K562 (cell line): ENCODE measurements at regions not wholly inside any gene's neighbourhood (a gene's known extent, or its start where the extent isn't known, plus 50 kb on each side); places are given as distances from the start of the nearest gene placed in this dataset.

Experiments
- ATAC-seq: fragments of 200-7000 bp; cut with Tn5 transposase; 3 replicates; pipeline ENCODE4 v1.9.1; 2020; ENCODE audit warnings: moderate library complexity
- BruUV-seq: library from RNA; stranded (reverse); fragments of 400-500 nt; replicated peaks from 2 replicates; lab custom pipeline; 2021; lab: Mats Ljungman, UMichigan
- CTCF ChIA-PET: fragments of 300-600 bp; formaldehyde crosslinking; extraction: SDS; loops from one replicate; lab custom pipeline; 2021; ENCODE audit warnings: low intra/inter-chr PET ratio; lab: Yijun Ruan, JAX
- POLR2A ChIA-PET: fragments of 300-600, 350-650 bp; sonication (Branson Sonifier 250); formaldehyde crosslinking; extraction: SDS; loops from one replicate; lab custom pipeline; 2021; ENCODE audit warnings: antibody characterized with exemption, inconsistent platforms; lab: Yijun Ruan, JAX
- DNase-seq, 4 experiments: peaks; one replicate each; pipeline versions ENCODE4 v3.0.0 to v3.0.0-alpha.2; 2011 to 2018; ENCODE audit warnings: low spot score in 3 of 4, mixed read lengths in 3 of 4; ENCODE audit errors: extremely low read depth in 1 of 4
- FAIRE-seq: peaks from 2 replicates; lab custom pipeline; 2011; peaks lifted over from hg19 to GRCh38; lab: Jason Lieb, UNC
- H2AFZ ChIP-seq: 2 replicates; pipeline ENCODE4 v1.6.0; 2011; ENCODE audit warnings: low read depth, low read length, control low read depth, inconsistent platforms
- H3K27ac ChIP-seq: fragments of 200-600 bp; 3 replicates; pipeline ENCODE4 v1.8.0; 2011; ENCODE audit warnings: low read depth, mild to moderate bottlenecking, control low read depth, inconsistent platforms, low read length, moderate library complexity, mixed read lengths; ENCODE audit errors: extremely low read depth
- H3K27me3 ChIP-seq, 2 experiments: fragments of 300-600 bp in 1 of 2; 2 replicates in 1 of 2; 3 replicates in 1 of 2; pipeline versions ENCODE4 v1.6.0 to v1.8.0; 2011; ENCODE audit warnings: inconsistent platforms in 2 of 2, low read length in 2 of 2, mild to moderate bottlenecking in 1 of 2, mixed read lengths in 1 of 2, moderate library complexity in 1 of 2; ENCODE audit not compliant: control insufficient read depth in 2 of 2, insufficient read depth in 2 of 2
- H3K36me3 ChIP-seq: fragments of 300-600 bp; 3 replicates; pipeline ENCODE4 v1.8.0; 2011; ENCODE audit warnings: mild to moderate bottlenecking, low read length, inconsistent platforms; ENCODE audit not compliant: control insufficient read depth, insufficient read depth
- H3K4me1 ChIP-seq, 2 experiments: fragments of 200-600 bp in 1 of 2; replicated peaks in 1 of 2; 2 replicates in 1 of 2; 3 replicates in 1 of 2; pipeline versions ENCODE4 v1.5.1 to v1.8.0; 2011; ENCODE audit warnings: inconsistent platforms in 2 of 2, low read length in 2 of 2, mild to moderate bottlenecking in 1 of 2, mixed read lengths in 1 of 2, moderate library complexity in 1 of 2; ENCODE audit not compliant: control insufficient read depth in 2 of 2, insufficient read depth in 2 of 2
- H3K4me2 ChIP-seq: 2 replicates; pipeline ENCODE4 v1.6.1; 2011; ENCODE audit warnings: low read length, control low read depth, inconsistent platforms, mixed read lengths; ENCODE audit not compliant: insufficient read depth
- H3K4me3 ChIP-seq: fragments of 200-600 bp; sonication (generic), shearing (Covaris generic); 2 replicates; pipeline ENCODE4 v1.5.1; 2016; ENCODE audit warnings: control low read depth, inconsistent platforms
- H3K79me2 ChIP-seq: fragments of 200-600 bp; 3 replicates; pipeline ENCODE4 v1.8.0; 2011; ENCODE audit warnings: low read length, inconsistent platforms; ENCODE audit not compliant: control insufficient read depth, insufficient read depth
- H3K9ac ChIP-seq, 2 experiments: 2 replicates each; pipeline versions ENCODE4 v1.6.0 to v1.6.1; 2011; ENCODE audit warnings: low read depth in 2 of 2, low read length in 2 of 2, control low read depth in 1 of 2, inconsistent platforms in 1 of 2, mild to moderate bottlenecking in 1 of 2, mixed read lengths in 1 of 2; ENCODE audit not compliant: insufficient read depth in 1 of 2
- H3K9me1 ChIP-seq: one replicate; pipeline ENCODE4 v1.6.0; 2011; ENCODE audit warnings: inconsistent platforms, mild to moderate bottlenecking, low read length, moderate library complexity; ENCODE audit not compliant: control insufficient read depth, insufficient read depth
- H3K9me3 ChIP-seq: replicated peaks from 2 replicates; pipeline ENCODE4 v1.5.1; 2011; ENCODE audit warnings: low read depth, low read length, inconsistent platforms; ENCODE audit not compliant: control insufficient read depth, insufficient read depth
- H4K20me1 ChIP-seq: replicated peaks from 2 replicates; pipeline ENCODE4 v1.6.1; 2011; ENCODE audit warnings: low read length, inconsistent platforms, mixed read lengths; ENCODE audit not compliant: control insufficient read depth, insufficient read depth
- CBX5 ChIP-seq: IDR thresholded peaks from 2 replicates; pipeline ENCODE4 v1.6.1; 2014; ENCODE audit warnings: low read depth, borderline replicate concordance
- CCNT2 ChIP-seq: IDR thresholded peaks from 2 replicates; pipeline ENCODE4 v1.6.1; 2011; ENCODE audit warnings: borderline replicate concordance, low read depth, mild to moderate bottlenecking, moderate library complexity, mixed read lengths, low read length; ENCODE audit not compliant: insufficient read length; ENCODE audit errors: extremely low read depth
- CREM ChIP-seq: IDR thresholded peaks from 2 replicates; pipeline ENCODE4 v1.6.1; 2014; ENCODE audit warnings: antibody characterized with exemption, low read depth
- DDX20 ChIP-seq: fragments of 450-650 bp; IDR thresholded peaks from 2 replicates; pipeline ENCODE4 v1.6.1; 2016; ENCODE audit warnings: missing genetic modification characterization, low read depth, mild to moderate bottlenecking, missing compliant biosample characterization, moderate library complexity
- RAD21 ChIP-seq, 2 experiments: fragments of 250-450 bp in 1 of 2; fragments of 450-650 bp in 1 of 2; sonication (Bioruptor Pico) in 1 of 2; formaldehyde crosslinking in 1 of 2; IDR thresholded peaks in 1 of 2; conservative IDR thresholded peaks in 1 of 2; 2 replicates each; pipeline versions ENCODE4 v1.4.0 to v1.8.0; 2020 to 2022; ENCODE audit warnings: mild to moderate bottlenecking in 2 of 2, moderate library complexity in 1 of 2
- RHOXF2B ChIP-seq: fragments of 250-450 bp; sonication (Bioruptor Pico); conservative IDR thresholded peaks from 2 replicates; pipeline ENCODE4 v1.5.1; 2021
- SAFB ChIP-seq: fragments of 200-400 bp; formaldehyde crosslinking; IDR thresholded peaks from 2 replicates; pipeline ENCODE4 v1.6.1; 2017; ENCODE audit warnings: low read depth, low read length, borderline replicate concordance
- SREBF1 ChIP-seq: fragments of 150-350 bp; IDR thresholded peaks from 2 replicates; pipeline ENCODE4 v1.6.1; 2014; ENCODE audit warnings: antibody characterized with exemption, low read depth, low read length, borderline replicate concordance
- WHSC1 ChIP-seq: IDR thresholded peaks from one replicate; pipeline ENCODE4 v1.6.1; 2012; ENCODE audit warnings: low read length, control low read depth, inconsistent platforms
- ZNF134 ChIP-seq: fragments of 250-450 bp; sonication (Bioruptor Pico); conservative IDR thresholded peaks from 2 replicates; pipeline ENCODE4 v1.4.0; 2020
- WGBS: fragments of 100-300 bp; shearing (Covaris generic); methylation state at CpG from one replicate; pipeline ENCODE4 v1.1.6; 2016; ENCODE audit warnings: low coverage, mixed read lengths; ENCODE audit not compliant: insufficient coverage; ENCODE audit errors: missing lambda C conversion rate; 5-methylcytosine and 5-hydroxymethylcytosine counted together
- in situ Hi-C: fragments of 300-500 bp; cut with MboI; formaldehyde crosslinking; loops from 4 replicates; pipeline ENCODE4 v1.15.0; 2018; ENCODE audit warnings: inconsistent platforms, mixed read lengths
- intact Hi-C: fragments of 100-400 bp; cut with micrococcal nuclease; formaldehyde crosslinking; loops from 2 replicates; pipeline ENCODE4 v1.14.2; 2022
- TF ChIP-seq, protein P1 (sequence below): fragments of 250-450 bp; sonication (Bioruptor Pico); IDR thresholded peaks from 2 replicates; pipeline ENCODE4 v1.5.0; 2021
- TF ChIP-seq, protein P2 (sequence below): fragments of 450-650 bp; IDR thresholded peaks from 2 replicates; pipeline ENCODE4 v1.6.1; 2016; ENCODE audit warnings: mild to moderate bottlenecking
- TF ChIP-seq, protein P3 (sequence below), 2 experiments: fragments of 450-650 bp; IDR thresholded peaks; 2 replicates each; pipeline ENCODE4 v1.6.1; 2016

DNA sequence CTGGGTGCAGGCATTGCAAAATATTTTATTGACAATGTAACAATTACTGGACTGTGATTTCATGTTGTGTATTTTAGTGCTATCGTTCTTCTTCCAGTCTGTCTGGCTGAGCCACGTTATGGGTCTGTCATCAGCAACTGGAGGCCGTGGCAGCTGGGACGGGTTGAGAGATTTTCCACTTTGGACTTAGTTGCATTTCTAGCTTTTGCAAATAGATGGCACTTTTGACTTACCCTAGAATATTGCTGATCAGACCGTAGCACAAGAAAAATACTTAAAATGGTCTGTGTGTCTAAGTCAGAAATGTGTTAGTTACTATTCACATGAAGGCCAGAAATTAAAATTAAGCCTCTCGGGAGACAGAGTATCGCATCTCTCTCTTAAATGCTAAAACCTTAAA lies 211.1 kb downstream of the TEX29 start:
- intact Hi-C loops (no loop called here), in situ Hi-C loops (no loop called here)
- no peaks in the 10 kb centered on the region for H3K9me1 ChIP-seq
- POLR2A ChIA-PET, result no interaction called here
- H3K9ac ChIP-seq, result no peak overlapping the region
- WGBS, result 0% methylated on average over 7 of the region's 7 CpGs
- ATAC-seq (no peak), DNase-seq (peak in 1 of 4 experiments; percentile 4), FAIRE-seq (no peak)
- no peak overlapping the region for H3K27ac ChIP-seq
- peak in 1 of 2 experiments; percentile 26; a peak in 1 of 4 replicates for TF ChIP-seq RAD21 (CRISPR knock-in tag; conservative IDR thresholded peaks at IDR 0.05 in 1 of 2, IDR thresholded peaks at IDR 0.05 in 1 of 2)
- TF ChIP-seq SREBF1, result no peak
- no peak for TF ChIP-seq WHSC1
- no peak for TF ChIP-seq DDX20 (tag)
- no peaks in the 10 kb centered on the region for H4K20me1 ChIP-seq
- H3K4me1 ChIP-seq, result no peaks in the 10 kb centered on the region
- no peak overlapping the region for H3K4me2 ChIP-seq
- H3K27me3 ChIP-seq, result peaks cover 0 to 26% of the 10 kb centered on the region in 2 experiments; a peak in 3 of 5 replicates
- H3K36me3 ChIP-seq, result no peaks in the 10 kb centered on the region
- no peaks in the 10 kb centered on the region for H3K9me3 ChIP-seq
- H3K4me3 ChIP-seq, result no peak overlapping the region
- no TSS peak for BruUV-seq
- no peak overlapping the region for H2AFZ ChIP-seq
- H3K79me2 ChIP-seq, result no peaks in the 10 kb centered on the region
- CTCF ChIA-PET, result no interaction called here

DNA sequence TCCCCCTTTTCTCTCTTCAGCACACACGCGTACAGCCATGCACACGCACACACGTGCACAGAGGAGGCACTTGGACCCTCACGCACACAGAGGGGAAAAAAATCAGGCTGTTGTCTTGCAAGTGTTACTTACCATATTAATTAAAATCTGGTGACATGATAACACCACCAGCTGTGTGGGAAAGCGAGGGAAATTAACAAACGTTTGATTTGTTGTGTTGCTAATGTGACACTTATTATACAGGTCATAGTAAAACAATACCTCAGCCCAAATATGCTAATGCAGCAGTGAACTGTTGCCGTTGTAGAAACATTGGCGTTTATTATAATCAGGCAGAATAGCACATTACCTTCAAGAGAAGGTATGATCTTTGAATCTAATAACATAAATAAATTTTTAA lies 211.7 kb downstream of the TEX29 start:
- 0% methylated on average over 8 of the region's 9 CpGs for WGBS
- H3K79me2 ChIP-seq, result no peaks in the 10 kb centered on the region
- TF ChIP-seq CCNT2 (no peak), CBX5 (no peak), ZNF134 (CRISPR knock-in tag) (no peak), SAFB (no peak), CREM (no peak), RHOXF2B (no peak)
- TF ChIP-seq, protein P1, sequence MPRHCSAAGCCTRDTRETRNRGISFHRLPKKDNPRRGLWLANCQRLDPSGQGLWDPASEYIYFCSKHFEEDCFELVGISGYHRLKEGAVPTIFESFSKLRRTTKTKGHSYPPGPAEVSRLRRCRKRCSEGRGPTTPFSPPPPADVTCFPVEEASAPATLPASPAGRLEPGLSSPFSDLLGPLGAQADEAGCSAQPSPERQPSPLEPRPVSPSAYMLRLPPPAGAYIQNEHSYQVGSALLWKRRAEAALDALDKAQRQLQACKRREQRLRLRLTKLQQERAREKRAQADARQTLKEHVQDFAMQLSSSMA, result no peak
- TF ChIP-seq, protein P2, sequence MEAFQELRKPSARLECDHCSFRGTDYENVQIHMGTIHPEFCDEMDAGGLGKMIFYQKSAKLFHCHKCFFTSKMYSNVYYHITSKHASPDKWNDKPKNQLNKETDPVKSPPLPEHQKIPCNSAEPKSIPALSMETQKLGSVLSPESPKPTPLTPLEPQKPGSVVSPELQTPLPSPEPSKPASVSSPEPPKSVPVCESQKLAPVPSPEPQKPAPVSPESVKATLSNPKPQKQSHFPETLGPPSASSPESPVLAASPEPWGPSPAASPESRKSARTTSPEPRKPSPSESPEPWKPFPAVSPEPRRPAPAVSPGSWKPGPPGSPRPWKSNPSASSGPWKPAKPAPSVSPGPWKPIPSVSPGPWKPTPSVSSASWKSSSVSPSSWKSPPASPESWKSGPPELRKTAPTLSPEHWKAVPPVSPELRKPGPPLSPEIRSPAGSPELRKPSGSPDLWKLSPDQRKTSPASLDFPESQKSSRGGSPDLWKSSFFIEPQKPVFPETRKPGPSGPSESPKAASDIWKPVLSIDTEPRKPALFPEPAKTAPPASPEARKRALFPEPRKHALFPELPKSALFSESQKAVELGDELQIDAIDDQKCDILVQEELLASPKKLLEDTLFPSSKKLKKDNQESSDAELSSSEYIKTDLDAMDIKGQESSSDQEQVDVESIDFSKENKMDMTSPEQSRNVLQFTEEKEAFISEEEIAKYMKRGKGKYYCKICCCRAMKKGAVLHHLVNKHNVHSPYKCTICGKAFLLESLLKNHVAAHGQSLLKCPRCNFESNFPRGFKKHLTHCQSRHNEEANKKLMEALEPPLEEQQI, result no peak
- TF ChIP-seq, protein P3, sequence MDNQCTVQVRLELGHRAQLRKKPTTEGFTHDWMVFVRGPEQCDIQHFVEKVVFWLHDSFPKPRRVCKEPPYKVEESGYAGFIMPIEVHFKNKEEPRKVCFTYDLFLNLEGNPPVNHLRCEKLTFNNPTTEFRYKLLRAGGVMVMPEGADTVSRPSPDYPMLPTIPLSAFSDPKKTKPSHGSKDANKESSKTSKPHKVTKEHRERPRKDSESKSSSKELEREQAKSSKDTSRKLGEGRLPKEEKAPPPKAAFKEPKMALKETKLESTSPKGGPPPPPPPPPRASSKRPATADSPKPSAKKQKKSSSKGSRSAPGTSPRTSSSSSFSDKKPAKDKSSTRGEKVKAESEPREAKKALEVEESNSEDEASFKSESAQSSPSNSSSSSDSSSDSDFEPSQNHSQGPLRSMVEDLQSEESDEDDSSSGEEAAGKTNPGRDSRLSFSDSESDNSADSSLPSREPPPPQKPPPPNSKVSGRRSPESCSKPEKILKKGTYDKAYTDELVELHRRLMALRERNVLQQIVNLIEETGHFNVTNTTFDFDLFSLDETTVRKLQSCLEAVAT (IDR thresholded peaks at IDR 0.05), result no peak

More for the DNA sequence above, 211.7 kb downstream of the TEX29 start:
- H3K36me3 ChIP-seq, result no peaks in the 10 kb centered on the region
- DNase-seq (no peak), FAIRE-seq (no peak), ATAC-seq (no peak)
- no peak overlapping the region for H3K4me3 ChIP-seq
- H4K20me1 ChIP-seq, result no peaks in the 10 kb centered on the region
- in situ Hi-C loops, result no loop called here
- H3K27me3 ChIP-seq, result peaks cover 0 to 32% of the 10 kb centered on the region in 2 experiments; a peak in 3 of 5 replicates
- BruUV-seq, result no TSS peak
- intact Hi-C loops, result no loop called here
- no peaks in the 10 kb centered on the region for H3K9me3 ChIP-seq
- H3K4me2 ChIP-seq, result no peak overlapping the region
- no peak overlapping the region for H3K27ac ChIP-seq
- no peaks in the 10 kb centered on the region for H3K4me1 ChIP-seq
- no peak overlapping the region for H3K9ac ChIP-seq
- POLR2A ChIA-PET, result no interaction called here
- no peak overlapping the region for H2AFZ ChIP-seq
- CTCF ChIA-PET, result no interaction called here
- H3K9me1 ChIP-seq, result no peaks in the 10 kb centered on the region
